ENCODE measurements at regions not wholly inside any gene's neighbourhood (a gene's known extent, or its start where the extent isn't known, plus 50 kb on each side); places are given as distances from the start of the nearest gene placed in this dataset.

- no peak for DNase-seq (ENCODE audit: low read depth, low spot score)
- no peaks in the 10 kb centered on the region for H3K36me3 ChIP-seq (ENCODE audit: control insufficient read depth in 2 of 2, extremely low read depth in 1 of 2, insufficient read depth in 2 of 2, low read length in 2 of 2)
- no peak for FAIRE-seq
- H3K4me1 ChIP-seq (ENCODE audit: control insufficient read depth, extremely low read depth, insufficient read depth, low read length), result no peaks in the 10 kb centered on the region
- no peaks in the 10 kb centered on the region for H3K79me2 ChIP-seq (ENCODE audit: control insufficient read depth, insufficient read depth, low read length)
- no peaks in the 10 kb centered on the region for H3K9me3 ChIP-seq (ENCODE audit: control insufficient read depth, low read depth, low read length)
- no peaks in the 10 kb centered on the region for H3K9me1 ChIP-seq (ENCODE audit: control insufficient read depth, extremely low read depth, insufficient read depth, low read length)
- H3K4me3 ChIP-seq (ENCODE audit: control insufficient read depth in 2 of 3, extremely low read depth in 1 of 3, insufficient read depth in 2 of 3, low read depth in 1 of 3, low read length in 3 of 3), result no peak overlapping the region
- no peaks in the 10 kb centered on the region for H4K20me1 ChIP-seq (ENCODE audit: control insufficient read depth, extremely low read depth, insufficient read depth, low read length)
- no peaks in the 10 kb centered on the region for H3K27me3 ChIP-seq (ENCODE audit: control insufficient read depth, extremely low read depth, insufficient read depth, low read length)
- no peak overlapping the region for H2AFZ ChIP-seq (ENCODE audit: control insufficient read depth, low read length)
- H3K4me2 ChIP-seq (ENCODE audit: control insufficient read depth, extremely low read depth, insufficient read depth, low read depth, low read length), result no peak overlapping the region
- H3K9ac ChIP-seq (ENCODE audit: control insufficient read depth, extremely low read depth, insufficient read depth, low read length), result no peak overlapping the region
- no peak overlapping the region for H3K27ac ChIP-seq (ENCODE audit: control insufficient read depth, insufficient read depth, low read length)
- TF ChIP-seq CTCF (optimal IDR thresholded peaks at IDR 0.05 in 1 of 3, IDR thresholded peaks at IDR 0.05 in 1 of 3, conservative IDR thresholded peaks at IDR 0.05 in 1 of 3; ENCODE audit: extremely low read depth in 1 of 3, insufficient read depth in 2 of 3, low read length in 3 of 3) (no peak), EZH2 (IDR thresholded peaks at IDR 0.05; ENCODE audit: low read length) (no peak)
- dilution Hi-C loops (cut with MboI; ENCODE audit: extremely low pct_ligation_motif_present, low sequenced_read_pairs), result no loop called here
Observed at GRCh38 chr3:28700728-28701127, 352.1 kb upstream of the AZI2 start.

- dilution Hi-C loops (cut with MboI; ENCODE audit: extremely low pct_ligation_motif_present, low sequenced_read_pairs), result no loop called here
- no peak overlapping the region for H3K4me2 ChIP-seq (ENCODE audit: control insufficient read depth, extremely low read depth, insufficient read depth, low read depth, low read length)
- H3K36me3 ChIP-seq (ENCODE audit: control insufficient read depth in 2 of 2, extremely low read depth in 1 of 2, insufficient read depth in 2 of 2, low read length in 2 of 2), result no peaks in the 10 kb centered on the region
- no peaks in the 10 kb centered on the region for H3K27me3 ChIP-seq (ENCODE audit: control insufficient read depth, extremely low read depth, insufficient read depth, low read length)
- no peaks in the 10 kb centered on the region for H3K79me2 ChIP-seq (ENCODE audit: control insufficient read depth, insufficient read depth, low read length)
- FAIRE-seq (no peak), DNase-seq (ENCODE audit: low read depth, low spot score) (no peak)
- no peak for TF ChIP-seq EZH2 (IDR thresholded peaks at IDR 0.05; ENCODE audit: low read length)
- TF ChIP-seq CTCF (optimal IDR thresholded peaks at IDR 0.05 in 1 of 3, IDR thresholded peaks at IDR 0.05 in 1 of 3, conservative IDR thresholded peaks at IDR 0.05 in 1 of 3; ENCODE audit: extremely low read depth in 1 of 3, insufficient read depth in 2 of 3, low read length in 3 of 3), result no peak
- no peak overlapping the region for H3K4me3 ChIP-seq (ENCODE audit: control insufficient read depth in 2 of 3, extremely low read depth in 1 of 3, insufficient read depth in 2 of 3, low read depth in 1 of 3, low read length in 3 of 3)
- H4K20me1 ChIP-seq (ENCODE audit: control insufficient read depth, extremely low read depth, insufficient read depth, low read length), result no peaks in the 10 kb centered on the region
- H3K9me3 ChIP-seq (ENCODE audit: control insufficient read depth, low read depth, low read length), result no peaks in the 10 kb centered on the region
- H3K9me1 ChIP-seq (ENCODE audit: control insufficient read depth, extremely low read depth, insufficient read depth, low read length), result no peaks in the 10 kb centered on the region
- no peaks in the 10 kb centered on the region for H3K4me1 ChIP-seq (ENCODE audit: control insufficient read depth, extremely low read depth, insufficient read depth, low read length)
- no peak overlapping the region for H2AFZ ChIP-seq (ENCODE audit: control insufficient read depth, low read length)
- no peak overlapping the region for H3K27ac ChIP-seq (ENCODE audit: control insufficient read depth, insufficient read depth, low read length)
- H3K9ac ChIP-seq (ENCODE audit: control insufficient read depth, extremely low read depth, insufficient read depth, low read length), result no peak overlapping the region
Observed at GRCh38 chr3:28703843-28704242, 355.2 kb upstream of the AZI2 start.

Measured in keratinocyte (primary cell).